ENCODE measurements at regions not wholly inside any gene's neighbourhood (a gene's known extent, or its start where the extent isn't known, plus 50 kb on each side); places are given as distances from the start of the nearest gene placed in this dataset.

GRCh38 chr19:22517496-22518411, 95.6 kb upstream of the ZNF98 start:
- Histone ChIP-seq H4K20me1 (ENCODE audit: control insufficient read depth, insufficient read depth) (no peaks in the 10 kb centered on the region), H3K4me2 (ENCODE audit: control insufficient read depth, insufficient read depth) (no peak overlapping the region), H3K27ac (ENCODE audit: control insufficient read depth, insufficient read depth) (no peak overlapping the region), H3K9ac (ENCODE audit: control insufficient read depth, insufficient read depth, low read length) (no peak overlapping the region), H3K9me3 (replicated peaks; ENCODE audit: control insufficient read depth, insufficient read depth, low read length) (no peaks in the 10 kb centered on the region; the same call in 2 of the 3 replicates), H3K36me3 (ENCODE audit: control insufficient read depth in 2 of 2, insufficient read depth in 2 of 2, low read length in 1 of 2) (no peaks in the 10 kb centered on the region), H3K4me3 (no peak overlapping the region), H3K79me2 (ENCODE audit: control insufficient read depth, insufficient read depth, low read length) (no peaks in the 10 kb centered on the region), H3K4me1 (ENCODE audit: control insufficient read depth, insufficient read depth, low read length) (no peaks in the 10 kb centered on the region), H2AFZ (ENCODE audit: control insufficient read depth, low read depth, low read length) (no peak overlapping the region), H3K27me3 (replicated peaks in 1 of 2; ENCODE audit: control insufficient read depth in 2 of 2, insufficient read depth in 2 of 2, low read length in 1 of 2) (no peaks in the 10 kb centered on the region)
- in situ Hi-C loops (cut with MboI) (no loop called here), intact Hi-C loops (cut with micrococcal nuclease; ENCODE audit: unreplicated experiment) (no loop called here)
- DNase-seq (ENCODE audit: low read depth, low spot score), result no peak
- ChIA-PET RAD21 (ENCODE audit: unreplicated experiment) (no interaction called here), SMC1A (ENCODE audit: uncharacterized antibody, unreplicated experiment) (no interaction called here), POLR2A (no interaction called here), CTCF (no interaction called here)
- FAIRE-seq, result no peak
- no peak for ATAC-seq
- WGBS (ENCODE audit: insufficient coverage, insufficient replicate concordance, low lambda C conversion rate, missing lambda C conversion rate), result 78% methylated on average over 69 of the region's 79 CpGs
- TF ChIP-seq PAX5 (IDR thresholded peaks at IDR 0.05; ENCODE audit: borderline replicate concordance, low read depth, low read length) (no peak), RELA (IDR thresholded peaks at IDR 0.05; ENCODE audit: borderline replicate concordance, partially characterized antibody) (no peak), ZNF217 (IDR thresholded peaks at IDR 0.05) (no peak), ZNF384 (IDR thresholded peaks at IDR 0.05; ENCODE audit: borderline replicate concordance, low read depth, low read length) (no peak), MEF2A (IDR thresholded peaks at IDR 0.05; ENCODE audit: insufficient read depth, low read depth, low read length) (no peak)
- no TSS peak for BruUV-seq (replicated peaks)

GRCh38 chr19:22515435-22515834, 93.3 kb upstream of the ZNF98 start:
- RAD21 ChIA-PET (ENCODE audit: unreplicated experiment), result no interaction called here
- POLR2A ChIA-PET, result no interaction called here

More at GRCh38 chr19:22515435-22515834, 93.3 kb upstream of the ZNF98 start:
- Histone ChIP-seq H3K9me3 (replicated peaks; ENCODE audit: control insufficient read depth, insufficient read depth, low read length) (no peaks in the 10 kb centered on the region; the same call in 2 of the 3 replicates), H4K20me1 (ENCODE audit: control insufficient read depth, insufficient read depth) (no peaks in the 10 kb centered on the region), H3K4me1 (ENCODE audit: control insufficient read depth, insufficient read depth, low read length) (no peaks in the 10 kb centered on the region), H3K4me3 (no peak overlapping the region), H2AFZ (ENCODE audit: control insufficient read depth, low read depth, low read length) (no peak overlapping the region), H3K4me2 (ENCODE audit: control insufficient read depth, insufficient read depth) (no peak overlapping the region), H3K79me2 (ENCODE audit: control insufficient read depth, insufficient read depth, low read length) (no peaks in the 10 kb centered on the region), H3K27ac (ENCODE audit: control insufficient read depth, insufficient read depth) (no peak overlapping the region), H3K36me3 (ENCODE audit: control insufficient read depth in 2 of 2, insufficient read depth in 2 of 2, low read length in 1 of 2) (no peaks in the 10 kb centered on the region), H3K27me3 (replicated peaks in 1 of 2; ENCODE audit: control insufficient read depth in 2 of 2, insufficient read depth in 2 of 2, low read length in 1 of 2) (no peaks in the 10 kb centered on the region), H3K9ac (ENCODE audit: control insufficient read depth, insufficient read depth, low read length) (no peak overlapping the region)
- FAIRE-seq (no peak), DNase-seq (ENCODE audit: low read depth, low spot score) (no peak), ATAC-seq (no peak)
- intact Hi-C loops (cut with micrococcal nuclease; ENCODE audit: unreplicated experiment), result no loop called here
- in situ Hi-C loops (cut with MboI), result no loop called here
- TF ChIP-seq HDGF (IDR thresholded peaks at IDR 0.05) (no peak), SP1 (IDR thresholded peaks at IDR 0.05; ENCODE audit: low read depth, low read length) (no peak), TCF7 (IDR thresholded peaks at IDR 0.05; ENCODE audit: borderline replicate concordance) (no peak), POLR2A (IDR thresholded peaks at IDR 0.05; ENCODE audit: low read depth, low read length) (no peak), GABPA (IDR thresholded peaks at IDR 0.05; ENCODE audit: low read depth) (no peak), SMARCA5 (IDR thresholded peaks at IDR 0.05) (no peak), BCL11A (IDR thresholded peaks at IDR 0.05; ENCODE audit: low read depth, low read length) (no peak), NRF1 (conservative IDR thresholded peaks at IDR 0.05; ENCODE audit: low read depth, low read length) (no peak), MTA3 (IDR thresholded peaks at IDR 0.05; ENCODE audit: borderline replicate concordance, low read length) (no peak), E4F1 (IDR thresholded peaks at IDR 0.05; ENCODE audit: borderline replicate concordance, partially characterized antibody) (no peak), ASH2L (IDR thresholded peaks at IDR 0.05; ENCODE audit: borderline replicate concordance, low read depth) (no peak), MEF2A (IDR thresholded peaks at IDR 0.05; ENCODE audit: insufficient read depth, low read depth, low read length) (no peak)
- ChIA-PET SMC1A (ENCODE audit: uncharacterized antibody, unreplicated experiment) (no interaction called here), CTCF (no interaction called here)
- no TSS peak for BruUV-seq (replicated peaks)
- WGBS (ENCODE audit: insufficient coverage, insufficient replicate concordance, low lambda C conversion rate, missing lambda C conversion rate), result 35% methylated on average over 4 of the region's 4 CpGs
